ENCODE measurements at regions not wholly inside any gene's neighbourhood (a gene's known extent, or its start where the extent isn't known, plus 50 kb on each side); places are given as distances from the start of the nearest gene placed in this dataset.
"Not testable (repeated sequence)": the region's sequence is repeated elsewhere in the genome, so short reads cannot be mapped to it uniquely, and the experiment has no call there.

DNA sequence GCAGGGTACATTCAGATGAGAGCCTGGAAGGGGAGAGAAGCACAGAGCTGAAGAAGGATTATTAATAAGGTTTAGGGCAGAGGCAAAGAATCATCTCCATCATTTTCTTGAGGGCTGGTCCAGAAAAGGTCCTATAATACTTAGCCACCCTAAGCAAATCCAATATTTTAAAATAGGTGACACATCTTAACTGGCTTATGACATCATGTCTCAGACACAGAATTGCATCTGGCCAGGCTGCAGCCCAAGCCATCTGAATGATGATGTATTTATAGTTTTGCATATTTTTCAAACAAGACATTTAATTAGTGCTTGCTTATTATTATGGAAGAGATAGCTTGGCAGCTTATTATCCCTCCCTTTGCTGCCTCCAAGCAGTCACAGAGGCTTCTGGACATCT, 571.3 kb downstream of the SUCLG1 start:
- H3K27ac ChIP-seq: no peak overlapping the region
- H3K9me3 ChIP-seq: no peaks in the 10 kb centered on the region
- no peak for DNase-seq
- H3K4me3 ChIP-seq: no peak overlapping the region
- intact Hi-C loops (cut with DNase I): no loop called here
- no peak for TF ChIP-seq POLR2A (IDR thresholded peaks at IDR 0.05)
- no peak for TF ChIP-seq EP300 (IDR thresholded peaks at IDR 0.05)
- TF ChIP-seq, protein P1, sequence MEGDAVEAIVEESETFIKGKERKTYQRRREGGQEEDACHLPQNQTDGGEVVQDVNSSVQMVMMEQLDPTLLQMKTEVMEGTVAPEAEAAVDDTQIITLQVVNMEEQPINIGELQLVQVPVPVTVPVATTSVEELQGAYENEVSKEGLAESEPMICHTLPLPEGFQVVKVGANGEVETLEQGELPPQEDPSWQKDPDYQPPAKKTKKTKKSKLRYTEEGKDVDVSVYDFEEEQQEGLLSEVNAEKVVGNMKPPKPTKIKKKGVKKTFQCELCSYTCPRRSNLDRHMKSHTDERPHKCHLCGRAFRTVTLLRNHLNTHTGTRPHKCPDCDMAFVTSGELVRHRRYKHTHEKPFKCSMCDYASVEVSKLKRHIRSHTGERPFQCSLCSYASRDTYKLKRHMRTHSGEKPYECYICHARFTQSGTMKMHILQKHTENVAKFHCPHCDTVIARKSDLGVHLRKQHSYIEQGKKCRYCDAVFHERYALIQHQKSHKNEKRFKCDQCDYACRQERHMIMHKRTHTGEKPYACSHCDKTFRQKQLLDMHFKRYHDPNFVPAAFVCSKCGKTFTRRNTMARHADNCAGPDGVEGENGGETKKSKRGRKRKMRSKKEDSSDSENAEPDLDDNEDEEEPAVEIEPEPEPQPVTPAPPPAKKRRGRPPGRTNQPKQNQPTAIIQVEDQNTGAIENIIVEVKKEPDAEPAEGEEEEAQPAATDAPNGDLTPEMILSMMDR (IDR thresholded peaks at IDR 0.05): no peak
- H3K4me1 ChIP-seq (ENCODE audit: insufficient read depth): no peaks in the 10 kb centered on the region
- no peaks in the 10 kb centered on the region for H3K36me3 ChIP-seq
- H3K27me3 ChIP-seq: no peaks in the 10 kb centered on the region

DNA sequence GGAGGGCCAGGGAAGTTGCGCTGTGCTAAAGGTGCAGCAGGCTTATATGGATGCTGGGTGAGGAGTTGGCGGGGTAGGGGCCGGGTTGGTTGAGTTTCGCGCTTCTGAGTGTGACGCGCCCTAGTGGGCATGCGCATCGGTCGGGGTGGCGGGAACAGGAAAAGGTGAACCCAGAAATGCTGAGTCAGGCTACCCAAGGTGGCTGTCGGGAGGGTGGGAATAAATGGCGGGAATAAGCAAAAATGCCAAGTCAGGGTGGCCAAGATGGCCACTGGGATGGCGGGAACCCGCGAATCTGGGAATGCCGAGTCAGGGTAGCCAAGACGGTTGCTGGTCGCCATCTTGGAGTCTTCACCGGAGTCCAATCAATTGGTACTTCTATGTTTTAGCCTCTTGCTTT, 580.0 kb downstream of the SUCLG1 start:
- H3K4me1 ChIP-seq (ENCODE audit: insufficient read depth): no peaks in the 10 kb centered on the region
- no peaks in the 10 kb centered on the region for H3K36me3 ChIP-seq
- H3K27ac ChIP-seq: no peak overlapping the region
- H3K9me3 ChIP-seq: no peaks in the 10 kb centered on the region
- WGBS, 3 donors: 95 to 98% (median 97%) methylated on average over 20 of the region's 20 CpGs
- TF ChIP-seq EP300 (IDR thresholded peaks at IDR 0.05): no peak
- no peak for TF ChIP-seq POLR2A (IDR thresholded peaks at IDR 0.05)
- TF ChIP-seq, protein P1 (IDR thresholded peaks at IDR 0.05): no peak
- no peak for DNase-seq
- no peak overlapping the region for H3K4me3 ChIP-seq
- intact Hi-C loops (cut with DNase I): no loop called here
- no peaks in the 10 kb centered on the region for H3K27me3 ChIP-seq

DNA sequence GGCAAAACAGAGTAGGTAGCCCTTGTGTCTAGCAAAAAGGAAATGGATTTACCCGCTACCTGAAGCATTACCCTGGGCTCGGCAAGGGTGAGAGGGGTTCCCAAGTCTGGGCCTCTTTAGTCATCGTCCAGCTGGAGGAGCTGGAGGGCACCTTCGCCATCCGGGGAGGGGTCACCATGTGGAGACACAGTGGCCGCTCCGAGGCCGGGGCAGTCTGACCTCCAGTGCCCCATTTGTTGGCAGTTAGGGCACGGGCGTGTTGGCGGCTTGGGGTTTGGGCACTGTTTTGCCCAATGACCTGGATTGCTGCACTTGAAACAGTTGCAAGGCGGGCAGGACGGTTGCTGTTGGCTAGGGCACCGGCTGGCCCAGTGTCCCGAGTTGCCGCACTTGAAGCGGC, 581.8 kb downstream of the SUCLG1 start:
- H3K27ac ChIP-seq; DNase-seq; H3K36me3 ChIP-seq; H3K4me1 ChIP-seq (ENCODE audit: insufficient read depth); H3K27me3 ChIP-seq; H3K9me3 ChIP-seq; intact Hi-C loops (cut with DNase I); H3K4me3 ChIP-seq: not testable (repeated sequence)
- 89 to 93% (median 92%) methylated on average over 17 of the region's 17 CpGs for WGBS, 3 donors

DNA sequence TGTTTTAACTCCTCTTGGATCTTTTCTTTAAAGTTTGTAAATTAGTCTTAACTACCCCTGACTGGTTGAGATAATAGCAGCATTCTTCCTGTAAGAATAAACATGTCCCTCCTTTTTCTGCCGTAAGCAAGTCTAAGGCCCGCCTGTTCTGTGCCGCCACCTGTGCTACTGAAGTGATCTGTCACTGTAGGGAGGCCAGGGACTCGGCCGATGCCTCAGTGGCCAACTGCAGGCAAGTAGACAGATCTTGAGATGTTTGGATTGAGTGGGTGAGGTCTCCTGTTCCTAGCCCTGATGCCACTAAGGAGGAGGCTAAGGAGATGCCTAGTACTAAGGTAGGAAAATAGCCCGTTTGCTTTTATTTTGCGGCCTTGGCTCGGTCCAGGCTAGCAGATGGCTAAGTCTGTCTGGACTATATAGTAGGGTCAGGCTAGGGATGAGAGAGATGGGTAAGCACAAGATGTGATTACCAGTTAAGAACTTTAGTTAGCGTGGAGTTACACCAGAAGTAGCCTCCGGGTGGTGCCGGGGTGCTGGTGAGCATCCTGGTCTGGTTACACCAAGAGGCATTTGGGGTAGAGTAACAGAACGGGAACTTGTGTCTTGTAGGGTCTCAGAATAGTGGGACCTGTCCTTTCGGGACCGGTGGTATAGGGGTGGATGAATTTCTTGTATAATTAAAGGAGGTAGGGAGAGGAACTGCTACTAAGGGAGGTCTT, 584.2 kb downstream of the SUCLG1 start:
- DNase-seq: no peak
- WGBS, 3 donors: 88 to 92% (median 90%) methylated on average over 14 of the region's 14 CpGs
- intact Hi-C loops (cut with DNase I): no loop called here

DNA sequence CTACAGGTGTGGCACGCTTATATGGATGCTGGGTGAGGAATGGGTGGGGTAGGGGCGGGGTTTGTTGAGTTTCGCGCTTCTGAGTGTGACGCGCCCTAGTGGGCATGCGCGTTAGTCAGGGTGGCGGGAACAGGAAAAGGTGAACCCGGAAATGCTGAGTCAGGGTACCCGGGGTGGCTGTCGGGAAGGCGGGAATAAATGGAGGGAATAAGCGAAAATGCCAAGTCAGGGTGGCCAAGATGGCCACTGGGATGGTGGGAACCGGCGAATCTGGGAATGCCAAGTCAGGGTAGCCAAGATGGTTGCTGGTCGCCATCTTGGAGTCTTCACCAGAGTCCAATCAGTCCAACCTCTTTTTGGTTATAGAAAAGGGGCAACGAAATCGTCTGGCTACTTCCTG, 585.0 kb downstream of the SUCLG1 start:
- DNase-seq: no peak
- H3K27ac ChIP-seq: no peak overlapping the region
- 96 to 97% (median 96%) methylated on average over 19 of the region's 19 CpGs for WGBS, 3 donors
- H3K4me1 ChIP-seq (ENCODE audit: insufficient read depth): no peaks in the 10 kb centered on the region
- intact Hi-C loops (cut with DNase I): no loop called here
- TF ChIP-seq EP300 (IDR thresholded peaks at IDR 0.05) (no peak), POLR2A (IDR thresholded peaks at IDR 0.05) (no peak)
- TF ChIP-seq, protein P1 (IDR thresholded peaks at IDR 0.05): no peak
- H3K9me3 ChIP-seq: no peaks in the 10 kb centered on the region
- no peak overlapping the region for H3K4me3 ChIP-seq
- H3K36me3 ChIP-seq: no peaks in the 10 kb centered on the region
- H3K27me3 ChIP-seq: no peaks in the 10 kb centered on the region

More for the DNA sequence above, 584.2 kb downstream of the SUCLG1 start:
- Histone ChIP-seq H3K4me3 (no peak overlapping the region), H3K27me3 (no peaks in the 10 kb centered on the region), H3K4me1 (ENCODE audit: insufficient read depth) (no peaks in the 10 kb centered on the region), H3K36me3 (no peaks in the 10 kb centered on the region), H3K27ac (no peak overlapping the region), H3K9me3 (no peaks in the 10 kb centered on the region)
- no peak for TF ChIP-seq EP300 (IDR thresholded peaks at IDR 0.05)
- no peak for TF ChIP-seq POLR2A (IDR thresholded peaks at IDR 0.05)
- TF ChIP-seq, protein P1 (IDR thresholded peaks at IDR 0.05): no peak

Data from ovary (tissue), 7 donors.